ENCODE measurements at regions not wholly inside any gene's neighbourhood (a gene's known extent, or its start where the extent isn't known, plus 50 kb on each side); places are given as distances from the start of the nearest gene placed in this dataset.
"Not testable (repeated sequence)": the region's sequence is repeated elsewhere in the genome, so short reads cannot be mapped to it uniquely, and the experiment has no call there.

DNA sequence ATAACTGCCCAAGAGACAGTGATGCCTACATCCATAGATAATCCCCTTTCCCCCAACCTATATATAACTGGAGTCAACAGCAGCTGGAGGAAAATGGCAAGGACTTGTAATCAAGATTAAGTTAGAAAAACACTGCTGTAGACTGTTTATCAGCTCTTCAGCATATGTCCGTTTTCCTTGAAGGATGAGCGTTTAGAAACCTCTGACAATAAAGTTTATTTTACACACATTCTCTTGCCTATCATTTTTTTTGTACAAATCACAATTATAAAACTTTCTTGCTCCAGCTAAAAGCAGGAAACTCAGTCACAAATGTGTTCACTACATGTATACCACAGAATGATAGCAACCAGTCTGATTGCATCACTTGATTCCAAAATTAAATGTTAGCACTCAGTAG lies 50.8 kb downstream of the PPIAL4G start:
- DNase-seq (ENCODE audit: low read depth in 2 of 2), result not testable (repeated sequence)

DNA sequence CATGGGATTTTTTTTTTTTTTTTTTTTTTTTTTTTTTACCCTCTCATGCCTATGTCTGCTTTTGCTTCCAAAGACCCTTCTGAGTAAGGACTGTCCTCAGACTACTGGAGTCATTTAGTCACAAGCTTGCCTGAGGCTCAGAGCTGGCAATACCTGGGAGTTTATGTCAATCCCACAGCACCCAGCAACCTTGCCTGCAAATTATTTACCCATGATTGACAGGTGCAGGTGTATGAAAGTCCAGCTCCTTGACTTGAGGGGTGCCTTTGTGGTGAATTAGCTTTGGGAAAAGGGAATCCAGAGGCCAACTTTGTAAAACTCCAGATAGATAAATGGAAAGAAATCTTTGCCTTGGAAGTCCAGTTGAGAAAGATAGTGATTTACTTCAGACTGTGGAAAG lies 53.2 kb downstream of the PPIAL4G start:
- not testable (repeated sequence) for DNase-seq (ENCODE audit: low read depth in 2 of 2)

DNA sequence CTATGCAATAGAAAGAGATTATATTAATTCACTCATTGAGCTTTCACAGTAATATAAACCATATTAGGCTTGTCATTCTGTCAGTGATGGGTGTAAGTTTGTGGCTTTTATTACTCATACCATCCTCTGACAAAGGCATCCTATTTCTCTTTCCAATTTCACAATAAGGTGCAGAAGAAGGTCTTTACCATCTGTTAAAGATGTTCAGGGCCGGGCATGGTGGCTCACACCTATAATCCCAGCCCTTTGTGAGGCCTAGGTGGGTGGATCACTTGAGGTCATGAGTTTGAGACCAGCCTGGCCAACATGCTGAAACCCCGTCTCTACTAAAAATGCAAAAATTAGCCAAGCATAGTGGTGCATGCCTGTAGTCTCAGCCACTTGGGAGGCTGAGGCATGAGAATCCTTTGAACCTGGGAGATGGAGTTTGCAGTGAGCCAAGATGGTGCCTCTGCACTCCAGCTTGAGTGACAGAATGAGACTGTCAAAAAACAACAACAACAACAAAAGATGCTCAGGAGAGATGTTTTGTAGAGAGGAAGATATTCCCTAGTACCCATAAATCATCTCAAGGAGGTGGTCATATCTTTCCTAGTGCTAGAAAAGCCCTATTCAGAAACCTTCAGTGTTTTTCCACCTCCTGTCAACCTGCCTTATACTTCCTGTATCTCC lies 56.0 kb downstream of the PPIAL4G start:
- not testable (repeated sequence) for DNase-seq (ENCODE audit: low read depth in 2 of 2)

DNA sequence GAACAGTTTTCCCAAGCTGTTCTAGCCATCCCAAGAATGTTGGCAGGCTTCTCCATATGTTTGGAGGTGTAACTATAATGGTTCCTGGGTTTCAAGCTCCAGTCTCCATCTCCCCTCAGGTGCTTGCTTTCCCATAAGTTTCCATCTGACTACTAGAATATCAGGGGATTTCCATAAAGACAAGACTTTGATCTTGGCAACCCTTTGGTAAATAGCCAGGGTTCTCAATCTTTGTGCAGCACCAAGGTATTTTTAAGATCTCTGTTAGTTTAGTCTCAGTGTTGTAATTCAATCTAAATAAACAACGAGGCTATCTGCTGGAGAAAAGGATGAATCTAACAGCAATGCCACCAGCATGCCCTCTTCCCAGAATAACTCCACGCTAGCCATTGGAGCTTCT lies 56.7 kb downstream of the PPIAL4G start:
- not testable (repeated sequence) for DNase-seq (ENCODE audit: low read depth in 2 of 2)

DNA sequence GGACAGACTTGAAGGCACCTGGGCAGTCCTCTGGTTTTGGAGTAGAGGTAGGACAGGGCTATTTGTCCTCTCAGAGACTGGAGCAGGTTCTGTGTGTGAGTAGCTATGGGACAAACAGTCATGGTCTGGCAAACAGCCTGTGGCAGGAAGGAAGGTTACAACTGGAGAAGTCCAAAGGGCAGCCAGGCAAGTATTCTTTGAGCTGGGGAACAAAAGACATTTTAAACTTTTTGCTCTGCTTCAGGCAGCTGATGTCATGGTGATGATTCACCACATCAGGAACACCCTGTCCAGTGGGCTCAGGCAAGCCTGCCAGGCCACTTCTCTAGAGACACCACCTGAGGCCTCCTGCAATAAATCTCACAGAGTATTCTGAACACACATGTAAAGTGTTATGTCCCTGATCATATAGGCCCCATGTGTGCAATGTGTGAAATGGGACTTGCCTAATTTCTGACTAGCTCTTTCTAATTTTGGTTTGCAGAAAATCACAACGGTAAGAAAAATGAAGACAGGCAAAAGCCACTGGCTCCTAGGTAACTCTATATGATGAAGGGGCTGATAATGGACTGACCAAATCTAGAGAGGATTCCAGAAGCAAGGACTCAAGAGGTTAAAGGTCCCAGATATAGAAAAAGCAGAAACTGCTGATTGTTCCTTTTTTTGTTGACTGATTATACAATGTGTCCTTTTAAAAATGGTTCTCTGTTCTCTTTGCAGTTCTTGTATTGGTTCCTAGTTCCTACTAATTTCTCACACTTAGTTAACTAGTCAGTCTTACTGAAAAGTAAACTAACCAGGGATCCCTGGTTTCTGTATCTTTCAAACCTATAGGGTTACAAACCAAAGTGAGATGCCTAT lies 58.7 kb downstream of the PPIAL4G start:
- DNase-seq (ENCODE audit: low read depth in 2 of 2), result not testable (repeated sequence)

DNA sequence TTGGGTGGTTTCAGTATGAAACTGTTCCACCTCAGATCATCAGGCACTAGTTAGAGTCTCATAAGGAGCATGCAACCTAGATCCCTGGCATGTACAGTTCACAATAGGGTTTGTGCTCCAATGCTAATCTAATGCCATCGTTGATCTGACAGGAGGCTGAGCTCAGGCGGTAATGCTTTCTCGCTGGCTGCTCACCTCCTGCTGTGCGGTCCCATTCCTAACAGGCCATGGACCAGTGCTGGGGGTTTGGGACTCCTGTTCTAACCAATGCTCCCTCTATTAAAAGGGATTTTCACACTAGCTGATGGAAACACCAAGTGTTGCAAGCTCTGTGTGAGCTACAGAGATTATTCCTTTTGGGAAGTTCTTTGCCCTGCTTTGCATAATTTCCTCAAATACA lies 60.2 kb downstream of the PPIAL4G start:
- DNase-seq (ENCODE audit: low read depth in 2 of 2), result not testable (repeated sequence)

DNA sequence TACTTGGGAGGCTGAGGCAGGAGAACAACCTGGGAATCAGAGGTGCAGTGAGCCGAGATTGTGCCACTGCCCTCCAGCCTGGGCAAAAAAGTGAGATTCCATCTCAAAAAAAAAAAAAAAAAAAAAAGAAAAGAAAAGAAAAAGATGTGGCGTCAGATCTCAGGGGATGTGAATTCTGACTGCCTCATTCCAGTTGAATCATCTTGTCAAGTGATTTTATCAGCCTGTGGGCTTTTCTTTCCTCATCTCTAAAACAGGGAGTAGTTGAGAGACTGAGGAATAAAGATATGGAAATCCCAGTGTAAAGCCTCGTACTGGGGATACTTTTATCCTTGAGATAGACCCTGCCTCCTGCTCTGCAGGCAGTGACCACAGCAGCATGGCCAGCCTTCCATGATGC lies 65.9 kb downstream of the PPIAL4G start:
- DNase-seq (ENCODE audit: low read depth in 2 of 2), result not testable (repeated sequence)

DNA sequence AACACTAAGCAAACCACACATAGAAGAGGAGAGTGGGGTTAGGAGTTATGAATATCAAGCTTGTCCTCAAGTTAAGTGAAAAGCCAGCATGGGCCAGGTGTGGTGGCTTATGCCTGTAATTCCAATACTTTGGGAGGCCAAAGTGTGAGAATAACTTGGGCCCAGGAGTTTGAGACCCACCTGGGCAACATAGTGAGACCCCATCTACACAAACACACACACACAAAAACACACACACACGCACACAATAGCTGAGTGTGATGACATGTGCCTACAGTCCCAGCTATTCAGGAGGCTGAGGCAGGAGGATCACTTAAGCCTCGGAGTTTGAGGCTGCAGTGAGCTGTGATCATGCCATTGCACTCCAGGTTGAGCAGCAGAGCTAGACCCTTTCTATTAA lies 69.7 kb downstream of the PPIAL4G start:
- not testable (repeated sequence) for DNase-seq (ENCODE audit: low read depth in 2 of 2)

DNA sequence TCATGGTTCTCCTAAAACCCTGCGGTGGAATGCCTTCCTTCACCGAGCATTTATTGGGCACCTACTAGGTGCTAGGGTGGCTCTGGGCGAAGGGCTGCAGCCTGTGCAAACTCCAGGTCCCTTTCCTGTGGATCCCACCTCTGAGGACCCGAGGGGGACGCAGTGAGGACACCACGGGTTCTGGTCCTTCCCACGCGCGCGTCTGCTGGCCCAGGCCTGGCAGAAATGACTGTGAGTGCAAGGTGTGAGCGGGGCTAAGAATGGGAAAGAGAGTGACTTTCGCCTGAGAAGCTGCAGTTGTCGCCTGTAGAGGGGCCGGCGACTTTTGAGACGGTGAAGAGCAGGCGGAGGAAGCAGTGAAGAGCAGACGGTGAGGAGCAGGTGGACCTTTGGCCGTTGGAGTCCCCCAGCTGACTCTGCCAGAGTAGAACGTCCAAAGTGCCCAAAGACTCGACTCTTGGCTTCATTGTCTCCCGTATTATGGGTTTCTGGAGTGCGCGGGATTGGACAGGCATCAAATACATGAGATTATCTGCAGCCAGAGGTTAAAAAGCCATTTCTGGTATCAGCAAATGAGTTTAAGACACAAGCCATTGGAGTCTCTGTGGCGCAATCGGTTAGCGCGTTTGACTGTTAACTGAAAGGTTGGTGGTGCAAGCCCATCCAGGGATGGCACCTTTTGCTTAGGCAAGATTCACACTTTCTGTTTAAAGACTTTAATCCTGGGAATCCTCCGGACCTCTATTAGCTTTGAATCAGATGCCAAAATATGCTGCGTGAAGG lies 78.1 kb downstream of the PPIAL4G start:
- not testable (repeated sequence) for DNase-seq (ENCODE audit: low read depth in 2 of 2)

DNA sequence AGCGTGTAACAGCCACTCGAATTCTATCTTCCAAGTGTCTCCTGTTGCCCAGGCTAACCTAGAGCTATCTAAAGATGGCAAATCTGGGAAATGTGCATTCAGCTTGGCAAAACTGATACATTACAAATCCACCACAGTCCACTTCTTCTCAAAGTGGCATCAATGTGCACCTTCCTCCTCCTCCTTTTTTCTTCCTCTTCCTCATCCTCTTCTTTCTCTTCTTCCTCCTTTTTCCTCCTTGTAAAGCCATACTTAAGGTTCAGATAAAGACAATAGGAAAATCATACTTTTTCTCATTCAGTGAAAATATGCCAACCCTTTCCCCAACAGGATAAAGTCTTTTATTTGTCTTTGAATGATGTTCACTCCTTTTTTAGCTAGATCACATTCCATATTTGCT lies 79.2 kb downstream of the PPIAL4G start:
- not testable (repeated sequence) for DNase-seq (ENCODE audit: low read depth in 2 of 2)

DNA sequence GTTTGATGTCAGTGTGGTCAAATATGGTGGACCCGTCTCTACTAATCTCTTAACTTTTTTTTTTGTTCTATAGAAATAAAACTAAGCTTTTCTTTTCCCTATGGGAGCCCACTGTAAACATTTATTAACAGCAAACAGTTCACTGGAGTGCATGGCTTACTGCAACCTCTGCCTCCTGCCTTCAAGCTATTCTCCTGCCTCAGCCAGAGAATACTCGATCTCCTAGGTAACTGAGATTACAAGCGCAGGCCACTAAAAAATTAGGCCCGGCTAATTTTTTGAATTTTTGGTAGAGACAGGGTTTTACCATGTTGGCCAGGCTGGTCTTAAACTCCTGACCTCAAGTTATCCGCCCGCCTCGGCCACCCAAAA lies 80.0 kb downstream of the PPIAL4G start:
- not testable (repeated sequence) for DNase-seq (ENCODE audit: low read depth in 2 of 2)

DNA sequence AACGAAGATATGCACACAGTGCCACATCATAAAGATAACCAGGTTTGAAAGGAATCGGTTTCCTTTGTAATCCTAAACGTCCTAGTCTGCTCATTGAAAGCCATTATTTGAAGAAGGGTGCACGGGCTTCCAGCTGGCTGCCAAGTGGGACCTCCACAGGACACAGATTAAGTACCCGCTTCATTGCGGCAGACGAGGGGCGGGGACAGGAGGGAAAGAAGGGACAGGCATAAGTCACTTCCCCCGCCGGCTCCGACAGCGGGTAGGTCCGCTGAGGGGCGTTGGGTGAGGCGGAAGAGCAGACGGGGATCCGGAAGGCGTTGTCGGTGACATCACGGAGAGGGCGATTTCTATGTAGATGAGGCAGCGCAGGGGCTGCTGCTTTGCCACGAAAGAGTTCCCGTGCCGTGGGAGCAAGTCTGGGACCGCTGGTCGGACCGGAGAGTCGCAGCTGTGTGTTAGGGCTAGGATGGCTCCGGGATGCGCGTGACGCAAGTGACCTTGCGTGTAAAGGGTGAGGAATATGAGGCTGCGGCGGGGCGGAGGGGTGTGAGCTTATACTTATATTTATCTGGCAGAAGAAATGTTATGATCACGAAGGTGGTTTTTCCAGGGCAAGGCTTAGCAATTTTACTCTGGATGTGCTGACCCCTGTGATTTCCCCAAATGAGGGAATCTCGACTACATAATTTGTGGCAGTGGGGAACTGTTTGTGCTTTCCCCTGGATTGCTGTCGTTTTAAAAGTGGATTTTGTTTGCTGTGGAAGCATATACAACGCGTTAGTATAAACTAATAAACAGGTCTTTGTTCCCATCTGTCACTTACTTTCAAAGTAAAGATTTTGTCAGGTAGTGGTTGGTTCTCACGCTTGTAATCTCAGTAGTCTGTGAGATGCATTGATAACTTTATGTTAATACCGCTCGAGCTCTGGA lies 80.7 kb downstream of the PPIAL4G start:
- DNase-seq (ENCODE audit: low read depth in 2 of 2), result peak; percentile 66 to 74

DNA sequence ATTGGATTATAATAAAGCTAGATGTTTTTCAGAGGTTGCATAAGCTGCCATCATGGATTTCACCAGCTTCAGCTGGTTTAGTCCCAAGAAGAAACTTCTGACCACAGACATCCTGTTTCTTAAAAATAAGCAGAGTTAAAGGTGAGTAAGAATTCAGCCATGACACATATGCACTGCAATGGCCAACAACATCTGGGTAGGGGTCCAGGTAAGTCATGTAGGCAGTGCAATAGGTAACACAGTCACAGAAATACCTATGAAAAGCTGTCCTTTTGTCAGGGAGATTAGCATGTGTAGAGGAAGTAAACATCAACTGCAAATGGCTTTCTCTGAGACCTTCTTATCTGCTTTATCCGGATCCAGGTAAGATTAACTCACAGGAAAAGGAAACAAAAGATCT lies 85.6 kb downstream of the PPIAL4G start:
- not testable (repeated sequence) for DNase-seq (ENCODE audit: low read depth in 2 of 2)

DNA sequence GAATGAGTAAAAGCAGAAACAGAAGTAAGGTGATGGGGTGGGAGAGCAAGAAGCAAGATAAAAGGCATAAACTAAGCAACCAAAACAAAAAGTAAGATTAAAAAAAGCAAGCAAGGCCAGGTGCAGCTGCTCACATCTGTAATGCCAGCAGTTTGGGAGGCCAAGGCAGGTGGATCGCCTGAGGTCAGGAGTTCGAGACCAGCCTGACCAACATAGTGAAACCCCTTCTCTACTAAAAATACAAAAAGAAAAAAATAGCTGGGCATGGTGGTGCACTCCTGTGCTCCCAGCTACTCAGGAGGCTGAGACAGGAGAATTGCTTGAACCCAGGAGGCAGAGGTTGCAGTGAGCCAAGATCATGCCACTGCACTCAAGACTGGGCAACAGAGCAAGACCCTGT lies 90.6 kb downstream of the PPIAL4G start:
- not testable (repeated sequence) for DNase-seq (ENCODE audit: low read depth in 2 of 2)

DNA sequence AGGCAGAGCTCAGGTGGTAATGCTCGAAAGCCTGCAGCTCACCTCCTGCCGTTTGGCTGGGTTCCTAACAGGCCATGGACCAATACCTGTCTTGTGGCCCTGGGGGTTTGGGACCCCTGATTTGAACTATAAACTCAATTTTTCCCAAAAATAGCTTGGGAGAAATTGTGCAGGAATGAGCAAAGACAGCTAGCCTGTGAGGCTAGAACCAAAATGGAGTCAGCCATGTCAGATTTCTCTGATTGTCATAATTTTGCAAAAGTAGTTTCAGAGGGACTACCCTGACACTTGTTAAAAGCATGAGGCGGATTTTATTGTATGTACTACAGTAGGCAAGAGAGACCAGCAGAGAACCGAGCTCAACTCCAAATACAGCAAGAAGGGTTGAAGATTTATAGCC lies 91.8 kb downstream of the PPIAL4G start:
- DNase-seq (ENCODE audit: low read depth in 2 of 2), result not testable (repeated sequence)

DNA sequence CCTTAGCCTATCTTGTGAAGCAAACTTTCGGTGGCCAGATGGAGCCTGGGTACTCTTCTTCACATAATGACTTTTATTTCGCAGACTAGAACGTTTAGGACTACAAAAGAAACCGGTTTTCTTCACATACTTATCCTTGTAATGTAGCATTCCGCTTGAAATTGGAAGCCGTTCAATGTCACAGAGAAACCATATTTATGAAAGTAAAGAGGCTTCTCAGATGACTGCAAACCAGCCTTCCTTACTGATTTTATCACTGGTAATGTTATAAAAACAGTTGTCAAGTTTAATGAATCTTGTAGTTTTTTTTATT lies 94.1 kb downstream of the PPIAL4G start:
- DNase-seq (ENCODE audit: low read depth in 2 of 2), result no peak

DNA sequence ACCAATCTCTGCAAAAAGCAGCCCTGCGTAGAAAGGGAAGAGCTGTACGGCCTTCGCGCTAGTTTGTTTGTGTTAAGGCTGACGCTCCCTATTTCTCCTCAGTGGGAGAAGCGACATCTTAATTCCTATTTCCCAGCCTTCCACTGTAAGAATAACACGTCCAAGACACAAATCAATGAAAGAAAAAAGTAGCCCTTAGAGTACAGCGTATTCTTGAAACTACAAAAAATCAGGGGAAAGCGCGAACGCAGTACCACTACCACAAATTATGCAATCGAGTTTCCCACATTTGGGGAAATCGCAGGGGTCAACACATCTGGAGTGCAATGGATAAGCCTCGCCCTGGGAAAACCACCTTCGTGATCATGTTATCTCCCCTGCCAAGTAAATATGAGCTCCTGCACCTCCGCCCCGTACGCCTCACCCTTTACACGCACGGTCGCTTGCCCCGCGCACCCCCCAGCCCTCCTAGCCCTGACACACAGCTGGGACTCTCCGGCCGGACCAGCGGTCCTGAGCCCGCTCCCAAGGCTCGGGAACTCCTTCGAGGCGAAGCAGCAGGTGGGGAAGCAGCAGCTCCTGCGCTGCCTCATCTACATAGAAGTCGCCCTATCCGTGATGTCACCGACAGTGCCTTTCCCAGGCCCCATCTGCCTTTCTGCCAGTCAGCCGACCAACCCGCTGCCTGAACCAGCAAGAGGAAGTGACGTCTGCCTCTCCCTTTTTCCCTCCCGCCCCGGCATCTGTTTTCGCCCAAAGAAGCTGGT lies 94.7 kb downstream of the PPIAL4G start:
- peak; percentile 67 to 74 for DNase-seq (ENCODE audit: low read depth in 2 of 2)

DNA sequence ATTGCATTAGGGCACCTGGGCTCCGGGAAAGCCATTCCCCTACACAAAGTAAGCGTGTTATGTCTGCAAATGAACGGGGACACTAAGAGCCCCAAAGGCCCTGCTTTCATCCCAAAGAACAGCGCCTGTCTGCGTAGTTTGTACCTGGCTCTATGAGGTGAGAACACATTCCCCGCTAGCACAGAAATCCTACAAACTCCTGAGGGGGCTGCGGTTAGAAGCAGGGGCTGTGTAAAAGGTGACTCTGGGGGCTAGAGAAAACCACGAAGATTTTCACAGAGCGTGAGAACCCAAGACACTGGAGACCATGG lies 95.2 kb downstream of the PPIAL4G start:
- not testable (repeated sequence) for DNase-seq (ENCODE audit: low read depth in 2 of 2)

DNA sequence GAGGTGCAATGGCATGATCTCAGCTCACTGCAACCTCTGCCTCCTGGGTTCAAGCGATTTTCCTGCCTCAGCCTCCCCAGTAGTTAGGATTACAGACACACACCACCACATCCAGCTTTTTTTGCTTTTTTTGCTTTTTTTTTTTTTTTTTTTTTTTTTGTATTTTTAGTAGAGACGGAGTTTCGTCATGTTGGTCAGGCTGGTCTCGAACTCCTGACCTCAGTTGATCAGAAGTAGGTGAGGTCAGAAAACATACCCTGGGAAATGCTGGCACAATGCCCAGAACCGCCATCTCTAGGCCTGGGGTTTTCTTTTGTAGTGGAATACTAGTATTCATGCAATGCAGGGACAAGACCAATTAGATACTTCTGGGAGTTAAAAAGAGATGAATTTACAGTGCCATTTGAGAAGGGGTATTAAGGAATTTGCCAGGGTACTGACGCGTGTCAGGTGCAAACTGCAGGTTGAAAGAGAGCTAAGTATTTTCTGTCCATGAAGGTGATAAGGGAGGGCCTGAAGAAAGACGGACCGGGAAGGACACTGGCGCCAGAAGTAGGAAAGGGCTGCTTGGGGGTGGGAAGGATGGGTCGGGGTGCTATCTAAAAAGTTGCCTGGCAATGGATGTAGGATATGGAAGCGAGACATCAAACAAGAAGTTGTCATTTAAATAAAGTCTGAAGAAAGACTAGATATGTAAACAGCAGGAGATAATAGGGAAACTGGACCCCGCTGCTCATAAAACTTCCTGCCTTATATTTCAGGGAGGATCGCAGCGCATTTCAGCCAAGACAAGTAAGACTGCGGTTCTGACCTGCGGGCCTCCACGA lies 95.8 kb downstream of the PPIAL4G start:
- DNase-seq (ENCODE audit: low read depth in 2 of 2), result not testable (repeated sequence)

DNA sequence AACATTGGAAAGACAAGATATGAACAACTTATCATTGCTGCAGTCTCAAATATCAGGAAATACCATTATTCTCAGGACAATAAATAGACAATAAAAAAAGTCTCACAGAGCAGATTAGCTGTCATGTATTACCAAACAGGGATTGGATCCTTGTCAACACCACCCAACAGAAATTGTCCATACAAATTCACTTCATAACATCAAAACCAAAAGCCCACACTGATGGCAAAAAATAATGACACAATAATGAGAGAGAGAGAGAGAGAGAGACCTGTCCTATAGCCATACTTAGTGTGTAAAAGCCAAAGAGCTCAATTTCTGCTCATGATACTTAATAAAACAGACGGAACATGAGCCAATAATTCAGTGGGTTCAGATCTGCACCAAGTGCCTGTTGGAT lies 96.5 kb downstream of the PPIAL4G start:
- DNase-seq (ENCODE audit: low read depth in 2 of 2), result no peak
